ENCODE measurements at regions not wholly inside any gene's neighbourhood (a gene's known extent, or its start where the extent isn't known, plus 50 kb on each side); places are given as distances from the start of the nearest gene placed in this dataset.

DNA sequence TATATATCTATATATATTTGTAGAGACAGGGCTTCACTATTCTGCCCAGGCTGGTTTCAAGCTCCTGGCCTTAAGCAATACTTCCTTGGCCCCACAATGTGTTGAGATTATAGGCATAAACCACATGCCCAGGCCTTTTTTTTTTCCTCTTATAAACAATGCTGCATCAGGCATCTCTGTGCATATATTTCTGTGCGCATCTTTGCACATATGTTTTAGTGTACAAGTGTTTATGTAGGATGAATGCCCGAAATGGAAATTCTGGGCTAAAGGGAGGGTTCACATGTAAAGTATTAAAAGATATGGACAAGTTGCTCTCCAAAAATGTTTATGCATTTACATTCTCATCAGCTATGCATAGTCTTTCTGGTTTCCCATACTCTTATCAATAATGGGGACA lies 183.2 kb upstream of the SPRED2 start:
- Histone ChIP-seq H3K4me3 (no peak overlapping the region), H3K27ac (no peak overlapping the region), H3K27me3 (no peaks in the 10 kb centered on the region), H3K9me3 (no peaks in the 10 kb centered on the region), H3K36me3 (no peaks in the 10 kb centered on the region), H3K4me1 (no peaks in the 10 kb centered on the region)
- TF ChIP-seq, protein P1, sequence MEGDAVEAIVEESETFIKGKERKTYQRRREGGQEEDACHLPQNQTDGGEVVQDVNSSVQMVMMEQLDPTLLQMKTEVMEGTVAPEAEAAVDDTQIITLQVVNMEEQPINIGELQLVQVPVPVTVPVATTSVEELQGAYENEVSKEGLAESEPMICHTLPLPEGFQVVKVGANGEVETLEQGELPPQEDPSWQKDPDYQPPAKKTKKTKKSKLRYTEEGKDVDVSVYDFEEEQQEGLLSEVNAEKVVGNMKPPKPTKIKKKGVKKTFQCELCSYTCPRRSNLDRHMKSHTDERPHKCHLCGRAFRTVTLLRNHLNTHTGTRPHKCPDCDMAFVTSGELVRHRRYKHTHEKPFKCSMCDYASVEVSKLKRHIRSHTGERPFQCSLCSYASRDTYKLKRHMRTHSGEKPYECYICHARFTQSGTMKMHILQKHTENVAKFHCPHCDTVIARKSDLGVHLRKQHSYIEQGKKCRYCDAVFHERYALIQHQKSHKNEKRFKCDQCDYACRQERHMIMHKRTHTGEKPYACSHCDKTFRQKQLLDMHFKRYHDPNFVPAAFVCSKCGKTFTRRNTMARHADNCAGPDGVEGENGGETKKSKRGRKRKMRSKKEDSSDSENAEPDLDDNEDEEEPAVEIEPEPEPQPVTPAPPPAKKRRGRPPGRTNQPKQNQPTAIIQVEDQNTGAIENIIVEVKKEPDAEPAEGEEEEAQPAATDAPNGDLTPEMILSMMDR (IDR thresholded peaks at IDR 0.05): no peak
- DNase-seq (ENCODE audit: low spot score): no peak

DNA sequence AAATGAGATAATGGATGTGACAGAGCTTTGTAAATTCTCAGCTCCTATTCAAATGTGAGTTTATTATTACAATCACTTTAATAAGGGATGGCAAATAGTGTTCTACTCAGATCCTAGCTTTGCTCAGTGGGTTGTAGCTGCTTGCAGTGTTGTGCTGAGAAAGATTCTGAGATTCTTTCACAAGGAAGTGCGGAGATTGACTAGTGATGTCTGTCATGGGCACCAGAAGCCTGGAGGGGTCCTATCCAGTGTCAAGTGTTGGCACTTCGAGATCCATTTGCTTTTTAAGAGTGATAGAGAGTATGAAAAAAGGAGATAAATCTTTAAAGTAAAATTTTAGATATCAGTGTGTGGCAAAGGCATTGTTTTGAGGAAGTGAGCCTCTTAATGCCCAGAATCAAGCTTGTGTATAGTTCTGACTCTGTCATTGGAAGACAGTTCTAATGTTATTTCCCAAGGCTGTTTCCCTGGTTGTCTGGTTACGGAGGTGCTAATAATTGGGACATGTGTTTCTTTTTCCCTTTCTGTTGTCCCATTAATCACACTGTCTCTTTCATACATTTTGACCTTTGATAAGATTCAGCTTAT lies 181.7 kb upstream of the SPRED2 start:
- TF ChIP-seq, protein P1 (IDR thresholded peaks at IDR 0.05): no peak
- Histone ChIP-seq H3K27ac (no peak overlapping the region), H3K36me3 (no peaks in the 10 kb centered on the region), H3K27me3 (no peaks in the 10 kb centered on the region), H3K9me3 (no peaks in the 10 kb centered on the region), H3K4me3 (no peak overlapping the region), H3K4me1 (no peaks in the 10 kb centered on the region)
- no peak for DNase-seq (ENCODE audit: low spot score)

DNA sequence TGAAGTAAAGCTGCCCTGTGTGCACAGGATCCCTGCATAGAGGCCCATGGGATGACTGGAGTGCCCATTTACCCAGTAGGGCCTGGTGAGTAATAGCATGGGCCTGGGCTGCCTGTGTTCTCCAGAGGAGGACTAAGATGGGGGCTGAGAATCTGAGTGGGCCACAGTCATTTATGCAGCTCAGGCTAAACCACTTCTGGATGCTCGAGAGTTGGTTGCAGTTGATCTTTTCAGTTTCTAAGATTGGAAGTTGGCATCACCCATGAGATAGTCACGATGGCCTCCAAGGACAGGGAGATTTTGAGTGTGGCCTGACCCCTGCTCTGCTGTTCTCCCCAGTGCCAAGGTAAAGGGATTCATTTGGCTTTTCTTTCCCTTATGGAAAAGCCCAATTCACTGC lies 179.1 kb upstream of the SPRED2 start:
- no peaks in the 10 kb centered on the region for H3K9me3 ChIP-seq
- no peak overlapping the region for H3K4me3 ChIP-seq
- TF ChIP-seq, protein P1 (IDR thresholded peaks at IDR 0.05): no peak
- no peaks in the 10 kb centered on the region for H3K36me3 ChIP-seq
- no peak for DNase-seq (ENCODE audit: low spot score)
- no peak overlapping the region for H3K27ac ChIP-seq
- H3K27me3 ChIP-seq: no peaks in the 10 kb centered on the region
- no peaks in the 10 kb centered on the region for H3K4me1 ChIP-seq

DNA sequence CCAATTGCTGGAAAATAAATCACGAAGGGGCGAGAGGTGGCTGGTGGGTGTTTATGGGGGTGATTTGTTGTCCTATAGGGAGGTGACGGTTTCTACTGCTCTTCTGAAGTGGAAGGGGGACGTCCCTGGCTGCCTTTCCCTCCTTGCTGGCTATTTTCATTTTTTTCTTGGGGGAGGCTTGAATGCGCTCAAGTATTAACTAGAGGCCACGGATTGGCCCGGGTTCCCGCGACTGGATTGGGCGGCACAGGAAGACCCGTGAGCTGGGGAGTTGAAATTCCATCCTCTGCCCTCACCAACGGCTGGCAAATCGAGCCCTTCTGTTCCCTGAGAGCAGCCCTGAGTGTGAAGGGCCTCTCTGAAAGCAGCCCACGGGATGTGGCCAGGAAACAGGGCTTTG lies 176.5 kb upstream of the SPRED2 start:
- Histone ChIP-seq H3K4me1 (peaks cover 0 to 14% of the 10 kb centered on the region in 2 donors), H3K27me3 (no peaks in the 10 kb centered on the region), H3K4me3 (no peak overlapping the region), H3K9me3 (no peaks in the 10 kb centered on the region), H3K36me3 (no peaks in the 10 kb centered on the region), H3K27ac (no peak overlapping the region)
- no peak for DNase-seq (ENCODE audit: low spot score)
- TF ChIP-seq, protein P1 (IDR thresholded peaks at IDR 0.05): no peak

DNA sequence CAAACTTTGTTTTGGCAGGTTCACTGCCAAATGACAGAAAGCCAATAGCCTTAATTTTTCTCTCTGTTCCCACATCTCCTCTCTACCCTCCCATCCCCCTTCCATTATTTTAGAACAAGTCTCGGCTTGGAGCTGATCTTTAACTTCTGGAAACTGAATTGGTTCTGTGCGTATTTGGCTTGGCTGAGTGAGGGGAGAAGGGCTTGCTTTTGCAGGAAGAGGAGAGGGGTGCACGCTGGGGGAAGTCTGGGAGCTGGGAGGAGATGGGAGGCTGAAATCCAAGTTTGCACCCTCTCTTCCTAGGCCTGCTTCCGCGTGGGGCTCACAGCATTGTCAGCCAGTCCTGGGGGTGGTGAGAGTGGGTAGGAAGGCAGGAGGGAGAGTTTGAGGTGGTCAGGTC lies 176.1 kb upstream of the SPRED2 start:
- H3K27ac ChIP-seq: no peak overlapping the region
- no peak for DNase-seq (ENCODE audit: low spot score)
- H3K27me3 ChIP-seq: no peaks in the 10 kb centered on the region
- no peak overlapping the region for H3K4me3 ChIP-seq
- no peaks in the 10 kb centered on the region for H3K36me3 ChIP-seq
- H3K9me3 ChIP-seq: no peaks in the 10 kb centered on the region
- H3K4me1 ChIP-seq: peaks cover 0 to 16% of the 10 kb centered on the region in 2 donors
- TF ChIP-seq, protein P1 (IDR thresholded peaks at IDR 0.05): no peak

DNA sequence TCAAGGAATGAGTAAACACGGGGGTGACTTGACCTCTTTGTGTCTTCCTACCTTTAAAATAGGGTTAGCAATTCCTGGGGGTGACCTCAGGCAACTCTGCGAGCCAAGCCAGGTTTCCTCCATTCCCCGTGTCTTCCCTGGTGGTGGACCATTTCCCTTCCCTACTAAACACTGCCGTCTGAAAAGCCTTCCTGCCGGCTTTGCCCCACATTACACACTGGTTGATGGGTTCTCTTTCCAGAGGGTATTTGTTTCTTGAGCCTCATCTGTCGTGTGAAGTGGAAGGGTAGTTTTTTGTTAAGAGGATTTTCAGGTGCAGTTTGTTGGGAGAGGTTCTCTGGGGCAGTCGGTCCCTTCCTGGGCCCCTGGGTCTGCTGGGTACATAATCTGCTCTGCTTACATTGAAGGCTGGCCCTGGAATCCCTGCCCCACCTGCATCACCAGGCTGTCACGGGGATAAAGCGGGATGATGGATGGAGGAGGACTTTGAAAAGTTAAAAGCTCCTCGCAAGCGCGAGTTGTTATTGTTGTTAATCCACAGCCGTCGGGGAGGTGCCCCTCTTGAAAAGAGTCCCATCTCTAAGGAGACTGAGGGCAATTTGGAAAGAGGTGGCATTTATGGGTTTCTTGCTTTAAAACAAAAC lies 175.4 kb upstream of the SPRED2 start:
- TF ChIP-seq, protein P1 (IDR thresholded peaks at IDR 0.05): no peak
- no peak for DNase-seq (ENCODE audit: low spot score)
- Histone ChIP-seq H3K27me3 (no peaks in the 10 kb centered on the region), H3K9me3 (no peaks in the 10 kb centered on the region), H3K4me1 (peaks cover 0 to 16% of the 10 kb centered on the region in 2 donors), H3K36me3 (no peaks in the 10 kb centered on the region), H3K27ac (no peak overlapping the region), H3K4me3 (no peak overlapping the region)

Data from right atrium auricular region (tissue), 2 donors.